Tibial artery (tissue), 4 donors: ENCODE measurements at regions not wholly inside any gene's neighbourhood (a gene's known extent, or its start where the extent isn't known, plus 50 kb on each side); places are given as distances from the start of the nearest gene placed in this dataset.
"Not testable (repeated sequence)": the region's sequence is repeated elsewhere in the genome, so short reads cannot be mapped to it uniquely, and the experiment has no call there.

ENCODE experiments used
- DNase-seq, 2 donors: peaks; one replicate each; pipeline ENCODE4 v3.0.0-alpha.2; 2019
- H3K27ac ChIP-seq, 2 donors: fragments of 200-600 bp; sonication (generic) in 1 of 2; 1 replicate in 1 of 2; 2 replicates in 1 of 2; pipeline ENCODE4 v1.5.1; 2018 to 2019; ENCODE audit warnings: mild to moderate bottlenecking in 1 of 2
- H3K27me3 ChIP-seq, 2 donors: fragments of 200-600 bp; sonication (generic) in 1 of 2; one replicate each; pipeline versions ENCODE4 v1.5.1 to v1.6.0; 2016 to 2019
- H3K36me3 ChIP-seq, 3 donors: fragments of 200-600 bp; sonication (generic) in 2 of 3; one replicate each; pipeline ENCODE4 v1.5.1; 2016 to 2019; ENCODE audit warnings: mild to moderate bottlenecking in 2 of 3
- H3K4me1 ChIP-seq, 4 donors: fragments of 200-600 bp; sonication (generic) in 2 of 4; 1 replicate in 3 of 4; 2 replicates in 1 of 4; pipeline ENCODE4 v1.5.1; 2016 to 2019
- H3K4me3 ChIP-seq, 2 donors: fragments of 200-600 bp; sonication (generic) in 1 of 2; 1 replicate in 1 of 2; 2 replicates in 1 of 2; pipeline ENCODE4 v1.5.1; 2018 to 2019; ENCODE audit warnings: mild to moderate bottlenecking in 2 of 2
- H3K9me3 ChIP-seq, 3 donors: fragments of 200-600 bp; sonication (generic) in 1 of 3; one replicate each; pipeline ENCODE4 v1.5.1; 2016 to 2019
- CTCF ChIP-seq, 2 experiments: fragments of 200-600 bp in 1 of 2; fragments of 450-650 bp in 1 of 2; IDR thresholded peaks; one replicate each; pipeline ENCODE4 v1.5.1; 2017 to 2019; ENCODE audit warnings: antibody characterized with exemption in 2 of 2, mild to moderate bottlenecking in 1 of 2, moderate library complexity in 1 of 2
- intact Hi-C: fragments of 100-400 bp; cut with DNase I; formaldehyde crosslinking; loops from one replicate; pipeline ENCODE4 v1.15.0; 2023; ENCODE audit warnings: low total_unique reads

DNA sequence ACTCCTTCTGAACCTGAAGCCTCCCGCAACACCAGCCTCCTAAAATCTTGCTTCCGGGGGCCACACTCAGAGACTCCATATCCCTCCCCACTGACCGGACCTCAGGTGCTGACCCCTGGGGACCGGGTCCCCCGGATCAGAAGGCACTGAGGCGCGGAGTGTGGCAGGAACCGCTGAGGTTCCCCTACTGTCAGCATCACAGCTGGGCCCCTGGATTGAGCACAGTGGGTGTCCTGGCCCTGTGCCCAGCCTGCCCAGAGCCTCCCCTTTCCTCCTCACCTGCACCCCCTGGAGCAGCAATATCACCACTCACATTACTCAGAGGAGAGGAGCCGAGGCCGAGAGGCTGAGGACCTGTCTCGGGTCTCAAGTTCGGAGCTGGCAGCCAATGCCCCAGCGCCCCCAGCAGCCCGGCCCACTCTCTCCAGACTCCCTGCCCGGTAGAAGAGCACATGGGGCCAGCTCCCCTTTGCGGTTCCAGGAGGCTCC is 101.2 kb upstream of the EIF5 start:
- TF ChIP-seq CTCF (IDR thresholded peaks at IDR 0.05): no peak
- DNase-seq: peak in 1 of 2 donors; percentile 62
- Histone ChIP-seq H3K36me3 (no peaks in the 10 kb centered on the region), H3K27ac (no peak overlapping the region), H3K4me3 (no peak overlapping the region), H3K9me3 (peaks cover 0 to under 1% (median 0%) of the 10 kb centered on the region in 3 donors), H3K27me3 (peaks cover 0 to 24% of the 10 kb centered on the region in 2 donors), H3K4me1 (no peaks in the 10 kb centered on the region)
- intact Hi-C loops: no loop called here

DNA sequence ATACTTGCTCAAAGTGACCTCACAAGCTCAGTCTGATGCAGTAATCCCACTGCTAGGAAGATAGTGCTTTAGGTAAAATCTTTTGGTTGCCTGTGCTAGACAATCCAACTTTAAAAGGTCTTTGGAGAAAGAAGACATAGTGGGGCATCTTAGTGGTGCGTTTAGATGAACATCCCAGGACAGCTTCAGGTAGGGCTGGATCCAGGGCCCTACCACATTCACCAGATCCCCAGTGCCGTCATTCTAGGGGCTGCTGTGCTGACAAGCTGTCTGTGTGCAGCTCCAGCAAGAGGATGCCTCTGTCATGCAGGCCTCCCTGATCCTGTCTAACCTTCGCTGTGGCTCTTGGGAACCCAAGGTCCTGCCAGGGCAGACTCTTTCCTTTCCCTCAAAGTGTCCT is 100.7 kb upstream of the EIF5 start:
- Histone ChIP-seq H3K27me3 (peaks cover 0 to 20% of the 10 kb centered on the region in 2 donors), H3K9me3 (peaks cover 0 to 5% (median 2%) of the 10 kb centered on the region in 3 donors), H3K4me1 (no peaks in the 10 kb centered on the region), H3K27ac (no peak overlapping the region), H3K36me3 (no peaks in the 10 kb centered on the region), H3K4me3 (no peak overlapping the region)
- DNase-seq: peak in 1 of 2 donors; percentile 28
- intact Hi-C loops: no loop called here
- TF ChIP-seq CTCF (IDR thresholded peaks at IDR 0.05): no peak

- intact Hi-C loops, H3K27ac ChIP-seq, H3K27me3 ChIP-seq, H3K4me1 ChIP-seq, H3K4me3 ChIP-seq, H3K36me3 ChIP-seq: not testable (repeated sequence)
- DNase-seq: peak in 1 of 2 donors; percentile 3
- H3K9me3 ChIP-seq: peaks cover 0 to 20% (median 17%) of the 10 kb centered on the region in 3 donors
Measured at GRCh38 chr14:103234826-103235225, 99.2 kb upstream of the EIF5 start.

DNA sequence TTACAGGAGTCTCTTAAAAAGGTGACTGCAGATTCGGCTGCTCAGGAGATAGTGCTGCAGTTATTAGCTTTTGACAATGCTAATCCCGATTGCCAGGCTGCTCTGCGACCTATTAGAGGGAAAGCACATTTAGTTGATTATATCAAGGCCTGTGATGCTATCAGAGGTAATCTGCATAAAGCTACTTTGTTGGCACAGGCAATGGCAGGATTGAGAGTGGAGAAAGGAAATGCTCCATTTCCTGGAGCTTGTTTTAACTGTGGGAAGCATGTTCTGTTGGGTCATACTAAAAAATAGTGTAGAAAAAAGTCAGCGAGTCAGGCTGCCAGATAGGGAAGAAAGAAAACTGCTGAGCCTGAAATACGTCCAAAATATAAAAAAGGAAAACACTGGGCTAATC is 98.5 kb upstream of the EIF5 start:
- H3K27ac ChIP-seq, H3K4me1 ChIP-seq, intact Hi-C loops, H3K27me3 ChIP-seq, H3K36me3 ChIP-seq, H3K4me3 ChIP-seq: not testable (repeated sequence)
- H3K9me3 ChIP-seq: peaks cover 0 to 20% (median 18%) of the 10 kb centered on the region in 3 donors
- peak in 1 of 2 donors; percentile 1 for DNase-seq

- DNase-seq: peak in 1 of 2 donors; percentile 21
- no peak overlapping the region for H3K4me3 ChIP-seq
- intact Hi-C loops: no loop called here
- no peak for TF ChIP-seq CTCF (IDR thresholded peaks at IDR 0.05)
- H3K9me3 ChIP-seq: peaks cover 0 to 20% (median 18%) of the 10 kb centered on the region in 3 donors
- H3K27ac ChIP-seq: no peak overlapping the region
- H3K4me1 ChIP-seq: no peaks in the 10 kb centered on the region
- H3K27me3 ChIP-seq: peaks cover 0 to 19% of the 10 kb centered on the region in 2 donors
- no peaks in the 10 kb centered on the region for H3K36me3 ChIP-seq
Measured at GRCh38 chr14:103239751-103240150, 94.3 kb upstream of the EIF5 start.

- H3K4me1 ChIP-seq: no peaks in the 10 kb centered on the region
- no peaks in the 10 kb centered on the region for H3K36me3 ChIP-seq
- peaks cover 0 to 19% of the 10 kb centered on the region in 2 donors for H3K27me3 ChIP-seq
- peak in 1 of 2 donors; percentile 27 for DNase-seq
- H3K27ac ChIP-seq: no peak overlapping the region
- intact Hi-C loops: no loop called here
- H3K9me3 ChIP-seq: peaks cover 0 to 20% (median 18%) of the 10 kb centered on the region in 3 donors
- no peak overlapping the region for H3K4me3 ChIP-seq
- TF ChIP-seq CTCF (IDR thresholded peaks at IDR 0.05): no peak
Measured at GRCh38 chr14:103241531-103241930, 92.5 kb upstream of the EIF5 start.
